HG03039 (cell line): ENCODE measurements at regions not wholly inside any gene's neighbourhood (a gene's known extent, or its start where the extent isn't known, plus 50 kb on each side); places are given as distances from the start of the nearest gene placed in this dataset.
"Not testable (repeated sequence)": the region's sequence is repeated elsewhere in the genome, so short reads cannot be mapped to it uniquely, and the experiment has no call there.

ENCODE experiments used
- ATAC-seq: cut with Tn5 transposase; IDR thresholded peaks from one replicate; pipeline ENCODE4 v1.9.1; 2021; ENCODE audit warnings: mild to moderate bottlenecking, moderate library complexity; ENCODE audit not compliant: unreplicated experiment

DNA sequence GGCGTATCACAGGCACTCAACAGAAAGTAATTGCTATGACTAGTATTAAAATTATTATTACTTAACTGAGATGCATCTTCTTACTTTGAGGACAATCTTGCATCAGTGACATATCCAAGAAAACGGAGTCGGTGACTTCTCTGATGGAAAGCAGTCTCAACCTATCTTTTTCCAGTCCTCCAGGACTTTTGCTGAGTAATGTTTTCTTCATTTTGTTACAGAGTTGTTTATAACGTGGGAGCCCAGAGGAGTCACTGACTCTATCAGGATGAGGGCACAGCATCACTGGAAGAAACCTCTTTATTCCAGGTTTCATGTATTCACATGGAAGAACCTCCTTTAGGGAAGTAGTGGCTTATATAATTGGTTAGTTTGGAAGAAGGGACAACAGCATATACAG lies 51.5 kb upstream of the MELK start:
- ATAC-seq = no peak

DNA sequence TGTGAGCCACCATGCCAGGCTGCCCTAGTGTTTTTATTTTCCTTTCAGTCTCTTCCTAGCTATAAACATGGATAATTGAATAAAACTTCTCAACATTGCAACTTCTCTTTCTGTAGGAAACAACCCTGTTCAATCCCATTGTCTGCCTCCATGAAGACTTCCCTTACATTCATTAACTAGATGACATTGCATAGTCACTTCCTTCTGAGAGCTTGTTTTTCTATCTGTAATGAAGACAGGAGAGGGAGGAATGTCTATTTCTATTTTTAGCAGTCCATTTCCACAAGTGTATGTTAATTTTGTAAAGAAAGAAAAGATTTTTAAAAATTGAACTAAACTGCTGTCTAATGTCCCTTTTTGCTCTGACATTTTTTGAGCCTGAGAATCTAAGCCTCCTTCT lies 55.6 kb upstream of the MELK start:
- no peak for ATAC-seq

DNA sequence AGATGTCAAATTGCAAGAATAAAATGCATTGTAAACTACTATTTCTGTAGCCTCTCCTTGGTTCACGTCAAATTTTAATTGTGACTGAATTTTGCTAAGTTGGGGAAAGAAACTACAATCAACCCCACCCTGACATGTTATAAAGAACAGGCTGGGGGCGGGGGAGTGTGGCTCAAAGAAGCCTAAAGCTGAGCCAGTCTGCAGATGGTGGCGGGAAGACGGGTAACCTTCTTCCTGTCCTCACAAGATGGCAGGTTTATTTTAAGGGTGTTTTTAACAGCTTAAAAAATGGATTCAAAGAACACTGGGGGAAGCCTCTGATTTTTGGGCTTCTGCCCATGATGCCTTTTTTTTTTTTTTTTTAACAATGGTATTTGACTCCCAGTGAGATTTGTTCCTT lies 68.5 kb upstream of the MELK start:
- no peak for ATAC-seq

DNA sequence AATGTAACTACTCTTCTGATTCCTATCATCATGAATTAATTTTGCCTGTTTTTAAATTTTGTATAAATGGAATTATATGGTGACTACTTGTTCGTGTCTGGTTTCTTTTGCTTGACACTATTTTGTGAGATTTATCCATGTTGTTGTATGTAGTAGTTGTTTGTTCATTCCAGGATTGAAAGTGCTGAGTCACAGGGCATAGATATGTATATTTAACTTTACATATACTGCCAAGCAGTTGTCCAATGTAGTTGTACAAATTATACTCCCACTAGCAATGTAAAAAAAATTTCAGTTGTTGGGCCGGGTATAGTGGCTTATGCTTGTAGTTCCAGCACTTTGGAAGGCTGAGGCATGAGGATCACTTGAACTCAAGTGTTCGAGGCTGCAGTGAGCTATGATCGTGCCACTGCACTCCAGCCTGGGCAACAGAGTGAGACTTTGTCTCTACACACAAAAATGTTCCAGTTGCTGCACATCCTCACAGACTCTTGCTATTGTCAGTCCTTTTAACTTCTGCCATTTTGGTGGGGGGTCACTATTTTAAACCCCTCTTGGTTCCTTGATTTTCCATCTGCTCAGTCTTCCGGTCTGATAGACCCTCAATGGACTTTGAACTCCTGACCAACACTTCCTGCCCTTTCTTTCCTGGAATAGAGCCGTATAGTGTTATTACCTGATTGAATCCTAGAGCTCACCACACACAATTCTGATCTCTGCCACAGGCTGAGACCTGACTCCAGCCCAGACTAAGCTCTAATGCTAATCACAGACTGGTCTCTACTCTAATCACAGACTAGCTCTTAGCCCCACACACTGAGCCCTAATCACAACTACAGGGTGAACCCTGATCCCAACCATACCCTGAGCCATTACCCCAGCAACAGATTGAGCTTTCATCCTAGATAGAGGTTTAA lies 69.3 kb upstream of the MELK start:
- ATAC-seq = no peak

DNA sequence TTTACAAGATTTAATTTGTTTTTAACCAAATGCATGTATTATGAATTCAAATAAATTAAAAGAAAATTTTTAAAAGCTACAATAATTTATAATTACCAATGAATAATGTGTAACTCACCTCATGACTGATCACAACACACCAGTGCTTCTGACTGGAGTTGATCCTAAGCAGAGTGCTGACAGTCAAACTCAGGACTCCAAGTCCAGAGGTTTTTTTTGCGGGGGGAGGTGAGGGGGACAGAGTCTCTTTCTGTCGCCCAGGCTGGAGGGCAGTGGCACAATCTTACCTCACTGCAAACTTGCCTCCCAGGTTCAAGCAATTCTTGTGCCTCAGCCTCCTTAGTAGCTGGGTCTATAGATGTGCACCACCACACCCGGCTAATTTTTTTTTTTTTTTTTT lies 71.0 kb upstream of the MELK start:
- no peak for ATAC-seq

DNA sequence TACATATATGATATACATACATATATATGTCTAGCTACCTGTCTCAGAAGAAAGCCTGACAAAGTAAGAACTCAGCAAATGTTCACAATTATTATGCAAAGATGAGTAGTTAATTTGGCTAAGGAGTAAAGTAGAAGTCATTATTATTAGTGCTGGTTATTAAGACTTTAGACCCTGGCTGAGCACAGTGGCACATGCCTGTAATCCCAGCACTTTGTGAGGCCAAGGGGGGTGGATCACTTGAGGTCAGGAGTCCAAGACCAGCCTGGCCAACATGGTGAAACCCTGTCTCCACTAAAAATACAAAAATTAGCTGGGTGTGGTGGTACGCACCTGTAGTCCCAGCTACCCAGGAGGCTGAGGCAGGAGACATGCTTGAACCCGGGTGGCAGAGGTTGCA lies 71.8 kb upstream of the MELK start:
- ATAC-seq = not testable (repeated sequence)

DNA sequence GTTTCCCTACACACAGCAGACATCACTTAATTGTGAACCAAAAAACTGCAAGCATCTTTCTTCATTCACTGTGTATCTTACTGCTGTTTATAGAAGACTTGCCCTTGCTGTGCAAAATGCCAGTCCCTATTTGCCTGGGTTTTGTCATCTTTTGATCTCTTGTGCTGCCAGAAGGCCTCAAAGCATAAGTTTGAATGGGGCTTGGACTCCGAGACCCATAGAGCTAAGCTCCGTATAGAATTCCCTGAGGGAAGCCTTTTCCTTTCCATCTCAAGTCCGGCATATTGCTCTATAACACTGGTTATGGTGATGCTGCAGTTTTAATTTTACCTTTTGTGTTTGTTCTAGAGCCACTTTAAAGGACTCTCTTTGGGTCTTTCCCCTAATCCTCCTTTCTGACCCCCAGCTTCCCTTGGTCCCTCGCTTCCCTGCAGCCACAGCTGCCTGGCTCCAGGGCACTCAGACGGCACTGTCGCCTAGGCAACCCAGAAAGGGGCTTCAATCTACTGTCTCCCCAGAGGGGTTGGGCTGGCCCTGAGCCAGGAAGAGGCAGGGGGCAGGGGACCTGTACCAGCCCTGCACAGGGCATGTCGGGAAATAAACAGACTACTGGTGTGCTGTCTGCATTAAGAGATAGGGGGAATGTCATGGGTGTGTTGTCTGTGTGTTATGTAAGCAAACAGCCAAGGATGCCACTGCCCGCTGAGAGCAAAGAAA lies 73.4 kb upstream of the MELK start:
- no peak for ATAC-seq

DNA sequence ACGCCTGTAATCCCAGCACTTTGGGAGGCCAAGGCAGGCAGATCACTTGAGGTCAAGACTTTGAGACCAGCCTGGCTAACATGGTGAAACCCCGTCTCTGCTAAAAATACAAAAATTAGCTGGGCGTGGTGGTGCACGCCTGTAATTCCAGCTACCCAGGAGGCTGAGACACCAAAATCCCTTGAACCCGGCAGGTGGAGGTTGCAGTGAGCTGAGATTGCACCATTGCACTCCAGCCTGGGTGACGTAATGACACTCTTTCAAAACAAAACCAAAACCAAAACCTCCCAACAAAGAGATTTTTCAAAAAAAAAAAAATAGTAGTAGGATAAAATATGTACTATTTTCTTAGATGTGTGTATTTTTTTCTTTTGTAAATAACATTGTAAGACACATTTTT lies 79.1 kb upstream of the MELK start:
- ATAC-seq = not testable (repeated sequence)

DNA sequence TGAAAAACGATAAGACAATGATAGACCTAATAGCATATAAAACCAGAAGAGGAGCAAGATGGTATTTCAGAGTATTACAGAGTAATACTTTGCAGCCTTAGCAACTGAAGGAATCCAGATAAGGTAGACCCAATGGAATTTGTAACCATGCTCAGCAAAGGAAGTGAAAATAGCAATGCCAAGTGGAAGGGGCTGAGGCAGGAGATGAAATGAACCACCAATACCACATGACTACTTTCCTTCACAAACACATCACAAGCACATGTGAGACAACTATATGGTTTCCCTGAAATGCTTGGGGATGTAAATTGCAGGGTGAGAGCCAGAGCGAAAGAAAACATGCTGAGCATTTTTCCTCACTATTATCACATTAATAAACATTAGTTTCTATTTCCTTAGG lies 79.8 kb upstream of the MELK start:
- no peak for ATAC-seq

DNA sequence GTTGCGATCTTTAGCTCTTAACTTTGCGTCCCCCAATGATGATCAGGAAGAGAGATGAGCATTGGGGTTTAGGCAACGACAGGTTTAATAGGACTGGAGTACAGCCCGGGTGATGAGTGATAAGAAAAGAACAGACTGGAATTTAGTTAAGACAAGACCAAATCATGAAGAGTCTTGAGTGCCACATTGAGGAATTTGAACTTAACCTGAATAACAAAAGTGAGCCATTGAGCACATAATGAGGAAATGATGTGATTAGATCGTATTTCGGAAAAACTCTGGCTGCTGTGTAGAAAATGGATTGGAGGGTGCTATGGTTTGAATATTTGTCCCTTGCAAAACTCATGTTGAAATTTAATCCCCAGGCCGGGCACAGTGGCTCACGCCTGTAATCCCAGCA lies 83.2 kb upstream of the MELK start:
- no peak for ATAC-seq

DNA sequence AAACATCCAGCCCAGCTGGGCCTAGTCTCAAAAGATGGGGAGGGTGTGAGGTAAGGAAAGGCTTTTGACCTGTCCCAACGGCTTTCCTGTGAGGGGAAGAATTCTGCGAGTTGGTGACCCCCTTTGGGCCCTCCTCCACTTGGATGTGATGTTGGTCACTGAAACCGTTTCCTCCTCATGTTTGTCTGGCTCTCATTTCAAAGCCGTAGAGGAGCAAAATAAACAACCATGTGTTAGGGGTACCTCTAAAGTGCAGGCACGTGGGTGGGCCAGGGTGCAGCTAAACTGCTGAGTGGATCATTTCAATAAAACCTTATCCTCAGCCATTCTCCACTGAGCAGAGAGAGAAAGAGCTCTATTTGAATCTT lies 84.3 kb upstream of the MELK start:
- no peak for ATAC-seq

DNA sequence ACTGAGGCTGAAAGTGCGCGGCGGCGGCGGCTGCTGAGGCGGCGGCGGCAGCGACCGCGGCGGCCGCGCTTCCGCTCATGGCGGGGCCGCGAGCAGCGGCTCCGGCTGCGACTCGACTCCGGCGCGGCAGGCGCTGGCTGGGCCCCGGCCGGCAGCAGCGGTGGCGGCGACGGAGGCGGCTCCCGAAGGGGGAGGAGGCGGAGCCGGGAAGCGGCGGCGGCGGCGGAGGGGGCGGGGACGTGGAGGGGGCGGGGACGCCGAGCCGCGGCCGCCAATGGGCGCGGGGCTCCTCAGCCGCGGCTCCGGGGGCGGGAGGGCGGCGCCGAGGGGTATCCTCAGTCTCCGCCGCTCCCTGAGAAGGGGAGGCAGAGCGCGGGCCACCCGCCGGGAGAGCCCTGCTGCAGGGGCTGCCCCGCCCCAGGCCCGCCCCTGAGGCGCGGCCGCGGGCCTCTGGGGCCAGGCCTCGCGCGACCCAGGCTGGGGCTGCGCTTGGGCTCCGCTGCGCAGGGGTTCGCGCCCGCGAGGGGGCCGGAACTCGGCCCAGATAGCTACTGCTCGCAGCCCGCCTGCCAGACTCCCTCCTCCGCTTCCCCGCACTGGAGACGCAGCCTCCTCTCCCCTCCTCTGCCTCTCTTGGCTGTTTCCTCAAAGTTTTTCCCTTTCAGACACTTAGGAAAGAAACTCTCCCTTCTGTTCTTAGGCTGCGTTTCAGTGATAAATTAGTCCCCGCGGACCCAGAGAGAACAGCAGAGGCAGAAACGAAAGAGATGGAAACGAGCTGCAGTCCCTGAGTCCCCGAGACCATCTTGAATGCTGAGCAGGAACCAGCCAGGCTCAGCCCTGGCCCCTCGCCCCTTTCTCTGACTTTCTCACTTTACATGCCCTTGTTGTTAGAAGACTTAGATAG lies 85.0 kb upstream of the MELK start:
- peak; percentile 87 for ATAC-seq

DNA sequence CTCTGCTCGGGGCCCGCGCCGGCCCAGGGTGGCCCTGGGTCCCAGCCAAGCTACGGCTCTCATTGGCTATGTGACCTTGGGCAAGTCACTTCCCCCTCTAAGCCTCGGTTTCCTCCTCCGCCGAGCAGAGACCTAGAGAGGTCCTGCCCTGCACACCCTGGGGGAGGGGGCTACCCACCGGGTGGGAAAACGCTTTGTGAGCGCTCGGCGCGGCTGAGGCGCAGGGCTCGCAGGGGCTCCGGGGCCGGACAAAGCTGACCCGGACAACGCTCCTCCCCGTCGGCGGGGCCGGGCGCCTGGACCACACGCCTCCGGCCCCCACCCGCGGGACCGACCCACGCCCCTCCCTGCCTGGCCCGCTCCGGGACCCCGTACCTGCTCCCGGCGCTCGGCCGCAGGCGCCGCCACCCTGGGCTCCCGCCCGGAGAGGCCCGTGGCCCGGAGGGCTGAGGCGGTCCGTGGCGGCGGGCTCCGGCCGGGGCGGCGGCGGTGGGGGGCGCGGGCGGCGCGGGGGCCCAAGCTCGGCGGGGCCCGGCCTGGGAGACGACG lies 85.7 kb upstream of the MELK start:
- peak; percentile 31 for ATAC-seq

DNA sequence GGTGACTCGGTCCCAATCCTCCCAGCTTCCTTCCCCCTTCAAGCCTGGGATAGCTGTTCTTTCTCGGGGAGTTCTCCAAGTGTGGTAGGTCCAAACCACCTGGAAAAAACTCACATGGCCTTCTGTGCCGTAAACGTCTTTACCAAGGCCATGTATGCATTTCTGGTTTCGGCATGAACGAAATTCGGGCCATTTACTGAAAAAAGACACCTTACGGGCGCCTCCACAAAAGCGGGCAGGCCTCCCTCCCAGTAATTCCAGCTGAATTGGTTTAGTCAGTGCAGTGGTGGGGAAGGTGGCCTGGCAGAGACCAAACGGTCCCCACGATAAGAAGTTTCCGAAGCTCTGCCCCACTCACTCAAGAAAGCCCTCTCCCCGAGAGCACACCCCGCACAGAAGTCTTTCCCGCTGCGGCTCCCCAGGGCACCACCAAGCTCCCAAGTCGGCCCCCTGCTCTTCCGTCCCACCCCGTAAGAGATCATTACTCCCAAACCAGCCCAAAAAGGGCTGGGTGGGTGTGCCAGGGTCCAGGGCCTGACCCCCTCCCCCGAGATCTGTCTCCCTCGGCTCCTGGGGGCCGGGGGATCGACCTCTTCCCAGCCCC lies 86.3 kb upstream of the MELK start:
- ATAC-seq = no peak

DNA sequence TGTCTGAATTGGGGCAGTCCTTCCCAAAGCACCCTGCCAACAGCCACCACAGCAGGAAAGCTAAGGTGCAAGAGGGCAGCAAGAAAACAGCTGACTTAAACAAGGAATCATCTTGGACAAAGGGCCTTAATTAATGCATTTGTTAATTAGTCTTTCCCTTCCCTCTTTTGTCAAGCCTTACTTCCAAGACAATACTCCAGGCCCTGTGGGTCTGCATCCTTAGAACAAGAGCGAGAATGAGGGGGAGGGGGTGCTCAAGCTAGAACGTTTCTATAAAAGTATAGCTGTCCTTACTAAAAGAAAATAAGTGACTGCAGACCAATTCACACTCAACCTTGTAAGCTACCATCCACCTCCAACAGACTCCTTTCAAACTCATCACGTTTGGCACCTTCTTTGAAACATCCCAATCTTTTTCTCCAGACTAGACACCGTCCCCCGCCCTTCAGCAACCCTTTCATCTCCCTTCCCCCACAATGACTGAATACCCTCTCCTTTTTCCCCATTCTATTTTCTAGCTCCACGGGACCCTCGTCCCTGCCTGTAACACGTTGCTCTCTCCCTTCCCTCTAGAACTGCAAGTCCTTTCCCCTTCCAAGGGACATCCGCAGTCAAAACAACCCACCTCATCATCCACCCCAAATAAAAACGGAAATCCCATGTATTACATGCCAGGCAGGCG lies 85.7 kb upstream of the RNF38 start:
- ATAC-seq = no peak

DNA sequence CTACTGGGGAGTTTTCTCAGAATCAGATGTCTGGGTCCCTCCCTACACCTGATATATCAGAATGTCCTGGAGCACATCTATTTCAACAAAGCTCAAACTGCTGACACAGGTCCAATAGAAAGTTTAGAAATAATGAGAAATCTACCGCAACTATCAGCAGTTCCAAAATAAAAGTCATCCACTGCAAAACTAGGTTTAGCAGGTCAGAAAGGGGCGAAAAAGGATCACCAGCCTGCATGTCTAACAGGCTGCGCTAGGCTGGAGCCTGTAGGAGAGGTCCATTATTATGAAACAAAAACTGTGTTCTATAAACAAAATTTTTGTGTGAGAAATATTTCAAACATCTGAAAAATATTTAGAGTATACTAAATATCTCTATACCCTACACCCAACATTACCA lies 84.1 kb upstream of the RNF38 start:
- no peak for ATAC-seq

DNA sequence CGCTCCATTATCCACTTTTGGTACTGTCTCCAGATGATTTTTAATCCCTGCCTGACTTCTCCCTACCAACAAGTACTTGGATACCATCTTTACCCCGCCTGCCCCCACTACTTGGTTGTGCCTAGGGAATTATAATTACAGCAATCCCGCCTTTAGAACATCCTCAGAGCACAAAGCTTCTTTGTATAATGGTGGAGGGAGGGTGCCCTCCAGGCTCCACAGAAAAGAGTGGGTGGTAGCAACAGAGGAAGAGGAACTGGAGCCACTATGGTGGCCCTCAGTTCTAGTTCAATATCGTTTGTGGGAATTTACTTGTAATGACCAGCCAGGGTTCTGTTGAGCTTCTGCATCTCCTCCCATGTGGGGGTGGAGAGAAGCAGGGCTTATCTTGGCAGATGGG lies 79.0 kb upstream of the RNF38 start:
- no peak for ATAC-seq

DNA sequence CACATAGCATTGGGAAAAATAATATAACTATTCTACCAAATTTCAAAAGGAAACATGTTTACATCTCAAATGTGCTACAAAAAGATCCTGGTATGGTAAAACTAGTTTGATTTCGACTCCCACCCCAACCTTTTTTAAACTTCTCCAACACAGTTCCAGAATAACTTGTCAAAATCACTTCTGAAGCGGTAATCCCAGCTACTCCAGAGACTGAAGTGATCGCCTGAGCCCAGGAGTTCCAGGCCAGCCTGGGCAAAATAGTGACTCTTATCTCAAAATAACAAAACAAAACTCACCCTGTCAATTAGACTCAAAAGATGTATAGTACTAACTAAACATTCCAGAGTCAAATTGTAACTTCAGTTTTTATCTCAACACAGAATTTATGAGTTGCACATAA lies 71.3 kb upstream of the RNF38 start:
- no peak for ATAC-seq

DNA sequence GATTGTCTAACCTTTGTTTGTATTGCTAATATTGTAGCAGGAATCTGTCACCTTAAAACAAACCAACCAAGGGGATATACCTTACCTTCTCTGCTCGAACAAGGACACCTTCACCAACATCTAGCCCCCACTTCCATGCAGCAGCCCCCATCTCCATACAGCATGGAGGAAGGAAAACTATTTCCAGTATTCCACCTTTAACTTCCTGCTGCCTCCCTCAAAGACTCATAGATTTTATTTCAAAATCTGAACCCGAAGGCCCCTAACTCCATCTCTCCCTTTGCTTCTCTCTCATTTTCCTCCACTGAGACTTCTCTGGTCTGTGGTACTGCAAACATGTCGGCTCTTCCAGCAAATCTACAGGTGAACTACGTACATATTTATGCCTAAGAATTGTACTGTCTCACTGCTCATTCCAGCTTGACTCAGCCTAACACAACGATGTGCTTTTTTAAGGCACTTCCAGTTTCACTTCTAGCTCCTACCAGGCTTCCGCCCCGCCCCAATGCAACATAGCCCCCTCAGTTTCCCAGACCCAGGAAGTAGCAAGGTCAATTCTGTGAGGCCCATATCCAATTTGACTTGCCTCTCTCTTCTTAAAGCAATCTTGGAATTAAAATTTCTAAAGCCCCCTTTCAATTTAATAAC lies 70.7 kb upstream of the RNF38 start:
- ATAC-seq = peak; percentile 78

DNA sequence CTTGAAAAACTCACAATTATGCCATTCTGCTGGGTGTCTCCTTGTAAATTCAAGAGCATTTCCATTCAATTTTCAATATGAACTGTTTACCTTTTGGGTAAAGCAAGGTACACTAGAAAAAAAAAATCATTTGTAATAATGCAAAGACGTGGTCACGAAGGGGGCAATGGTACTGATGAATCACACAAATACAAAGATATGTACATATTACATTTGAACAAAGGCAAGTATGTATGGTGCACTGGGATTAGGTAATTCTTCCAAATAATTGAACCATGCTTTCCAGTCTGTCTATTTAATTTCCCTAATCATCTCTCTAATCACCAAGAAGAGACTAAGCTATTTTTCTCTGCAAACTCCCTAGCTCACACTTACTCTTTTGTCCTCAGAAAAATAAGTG lies 63.4 kb upstream of the RNF38 start:
- no peak for ATAC-seq
